GM19452 (cell line): ENCODE measurements at regions not wholly inside any gene's neighbourhood (a gene's known extent, or its start where the extent isn't known, plus 50 kb on each side); places are given as distances from the start of the nearest gene placed in this dataset.

Experiments
- ATAC-seq: cut with Tn5 transposase; IDR thresholded peaks from one replicate; pipeline ENCODE4 v1.9.1; 2021; ENCODE audit not compliant: unreplicated experiment

GRCh38 chr12:90017316-90017715, 308.7 kb upstream of the ATP2B1 start:
- no peak for ATAC-seq

GRCh38 chr12:90015228-90015627, 306.6 kb upstream of the ATP2B1 start:
- no peak for ATAC-seq

GRCh38 chr12:90013409-90013808, 304.8 kb upstream of the ATP2B1 start:
- no peak for ATAC-seq

GRCh38 chr12:90010089-90010488, 301.5 kb upstream of the ATP2B1 start:
- ATAC-seq = no peak

- ATAC-seq = no peak
Observed at GRCh38 chr12:90008277-90008676, 299.6 kb upstream of the ATP2B1 start.

DNA sequence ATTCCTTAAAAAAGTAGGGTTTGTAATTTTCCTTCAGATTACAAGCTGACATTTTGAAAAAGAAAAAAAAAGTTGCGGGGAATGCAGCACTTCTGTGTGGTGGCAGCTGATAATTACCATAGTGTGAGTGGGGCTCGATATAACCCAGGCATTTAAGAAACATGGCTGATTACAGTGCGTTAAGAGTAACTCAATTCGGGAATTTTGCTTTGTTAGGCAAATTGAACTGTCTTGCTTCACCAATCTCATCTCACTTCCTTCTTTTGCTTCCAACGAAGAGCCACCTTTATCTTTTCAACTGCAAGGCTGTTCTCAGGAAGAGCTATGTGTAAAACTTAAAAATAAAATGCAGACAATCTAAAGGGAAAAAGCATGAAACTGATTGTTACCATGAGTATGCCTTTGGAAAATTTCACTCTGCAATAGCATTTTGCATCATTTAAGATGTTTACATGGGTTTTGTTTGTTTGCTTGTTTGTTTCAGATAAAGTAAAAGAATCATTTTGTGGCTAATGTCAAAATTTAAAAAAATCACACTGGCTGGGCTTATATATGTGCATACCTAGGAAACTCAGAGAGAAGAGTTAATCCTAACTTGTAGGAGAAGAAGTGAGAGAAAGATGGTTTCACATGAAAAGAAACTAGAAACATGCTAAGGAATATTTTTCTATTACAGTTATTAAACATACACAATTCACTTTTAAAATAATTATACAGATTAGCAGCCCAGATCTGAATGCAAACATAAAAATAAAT, 295.9 kb upstream of the ATP2B1 start:
- ATAC-seq = no peak

DNA sequence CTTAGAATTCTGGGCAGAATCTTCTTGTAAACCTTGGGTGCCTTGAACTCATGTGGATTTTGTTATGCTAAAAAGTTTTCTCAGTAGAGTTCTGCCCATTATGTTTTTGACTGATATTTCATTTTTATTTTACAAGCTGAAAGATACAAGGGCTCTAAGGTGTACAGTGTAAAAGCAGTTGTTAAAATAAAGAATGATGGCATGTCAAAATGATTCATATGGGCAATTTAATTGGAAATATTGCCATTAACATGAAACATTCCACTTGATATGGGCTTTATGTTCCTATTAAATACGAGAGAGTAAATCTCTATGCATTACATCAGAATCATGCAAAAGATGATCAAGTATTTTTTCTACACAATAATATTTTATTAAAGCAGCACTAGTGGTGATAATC, 295.1 kb upstream of the ATP2B1 start:
- ATAC-seq = no peak

DNA sequence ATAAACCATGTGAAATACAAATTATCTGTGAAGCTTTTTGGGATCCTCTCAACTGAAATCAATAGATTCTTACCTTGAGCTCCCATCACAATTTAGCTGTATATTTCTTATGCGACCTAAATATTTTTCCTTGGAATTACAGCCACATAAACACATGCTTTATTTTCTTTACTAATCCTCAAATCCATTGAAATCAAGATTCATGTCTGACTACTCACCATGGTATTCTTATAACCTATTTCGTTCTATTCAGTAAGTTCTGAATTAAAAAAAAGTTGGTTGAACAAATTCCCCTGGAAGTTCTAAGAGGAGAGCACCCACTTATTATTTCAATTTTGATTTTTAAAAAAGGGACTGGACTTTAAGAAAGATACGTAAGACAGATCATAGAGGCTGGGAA, 292.1 kb upstream of the ATP2B1 start:
- ATAC-seq = no peak

GRCh38 chr12:89999699-90000505, 291.3 kb upstream of the ATP2B1 start:
- ATAC-seq = no peak

DNA sequence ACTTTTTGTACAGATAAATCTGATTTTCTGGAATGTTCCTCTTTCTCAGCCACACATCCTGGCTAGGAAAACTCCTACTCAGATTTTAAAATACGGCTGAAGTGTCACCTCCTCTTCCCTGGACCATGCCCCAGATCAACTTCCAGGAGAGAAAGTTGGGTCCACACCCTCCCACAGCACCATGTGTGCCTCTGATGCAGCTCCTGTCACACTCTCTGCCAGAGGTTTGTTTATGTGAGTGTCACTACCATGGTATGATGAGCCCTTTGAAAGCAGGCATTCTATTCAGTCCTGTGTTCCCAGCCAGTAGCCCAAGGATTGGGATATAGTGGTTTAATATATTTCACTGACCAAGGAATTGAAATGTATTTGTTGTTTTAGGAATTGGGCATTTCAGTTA, 287.2 kb upstream of the ATP2B1 start:
- no peak for ATAC-seq

GRCh38 chr12:89994911-89995310, 286.3 kb upstream of the ATP2B1 start:
- no peak for ATAC-seq

DNA sequence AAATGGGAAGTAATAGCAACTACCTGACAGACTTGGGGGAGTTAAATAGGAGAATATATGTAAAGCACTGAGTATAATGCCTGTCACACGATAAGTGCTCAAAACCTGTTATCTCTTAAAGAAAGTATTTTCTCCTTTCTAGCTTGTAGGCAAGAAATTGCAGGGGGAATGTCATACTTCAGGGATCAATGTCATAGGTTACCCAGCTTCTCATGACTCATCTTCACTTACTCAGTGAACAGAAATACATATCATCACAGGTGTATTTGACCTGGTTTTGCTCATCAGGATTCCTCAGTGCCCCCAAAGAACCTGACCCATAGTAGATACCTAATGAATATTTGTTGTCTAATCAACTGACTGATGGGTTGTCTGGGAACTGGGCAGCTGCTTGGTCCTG, 285.0 kb upstream of the ATP2B1 start:
- ATAC-seq = no peak

- ATAC-seq = no peak
Observed at GRCh38 chr12:89992668-89993451, 284.2 kb upstream of the ATP2B1 start.

DNA sequence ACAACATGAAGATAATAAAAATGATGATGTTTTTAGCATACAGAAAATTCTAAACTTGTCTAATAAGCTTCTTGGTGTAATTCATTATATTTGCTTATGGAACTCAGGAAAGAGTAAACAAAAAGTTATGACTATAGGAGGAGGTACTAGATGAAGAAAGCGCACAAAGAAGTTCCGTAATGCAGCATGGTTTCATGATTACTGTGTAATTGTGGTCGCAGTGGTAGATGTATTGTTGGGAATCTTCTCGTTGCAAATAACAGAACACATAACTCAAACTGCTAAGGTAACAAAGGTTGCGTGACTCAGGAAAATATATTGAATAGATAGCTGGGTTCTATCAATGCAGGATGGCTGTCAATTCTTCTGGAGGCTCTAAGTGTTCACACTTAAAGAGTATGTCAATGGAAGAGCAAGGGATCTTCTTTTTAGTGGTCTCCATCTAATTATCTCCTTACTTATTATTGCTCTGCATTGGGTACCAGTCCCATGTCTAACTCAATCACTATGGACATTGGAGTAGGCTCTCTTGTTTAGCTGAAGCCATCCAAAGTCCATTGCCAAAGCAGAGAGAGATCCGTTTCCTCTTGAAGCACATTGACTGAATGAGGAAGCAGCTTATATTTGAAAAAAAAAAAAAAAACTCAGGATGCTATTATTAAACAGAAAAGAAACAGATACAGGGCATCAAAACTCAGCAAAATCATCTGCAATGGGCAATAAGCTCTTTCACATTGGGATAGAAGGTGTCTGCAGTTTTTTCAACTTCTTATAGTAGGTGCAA, 283.4 kb upstream of the ATP2B1 start:
- ATAC-seq = no peak

DNA sequence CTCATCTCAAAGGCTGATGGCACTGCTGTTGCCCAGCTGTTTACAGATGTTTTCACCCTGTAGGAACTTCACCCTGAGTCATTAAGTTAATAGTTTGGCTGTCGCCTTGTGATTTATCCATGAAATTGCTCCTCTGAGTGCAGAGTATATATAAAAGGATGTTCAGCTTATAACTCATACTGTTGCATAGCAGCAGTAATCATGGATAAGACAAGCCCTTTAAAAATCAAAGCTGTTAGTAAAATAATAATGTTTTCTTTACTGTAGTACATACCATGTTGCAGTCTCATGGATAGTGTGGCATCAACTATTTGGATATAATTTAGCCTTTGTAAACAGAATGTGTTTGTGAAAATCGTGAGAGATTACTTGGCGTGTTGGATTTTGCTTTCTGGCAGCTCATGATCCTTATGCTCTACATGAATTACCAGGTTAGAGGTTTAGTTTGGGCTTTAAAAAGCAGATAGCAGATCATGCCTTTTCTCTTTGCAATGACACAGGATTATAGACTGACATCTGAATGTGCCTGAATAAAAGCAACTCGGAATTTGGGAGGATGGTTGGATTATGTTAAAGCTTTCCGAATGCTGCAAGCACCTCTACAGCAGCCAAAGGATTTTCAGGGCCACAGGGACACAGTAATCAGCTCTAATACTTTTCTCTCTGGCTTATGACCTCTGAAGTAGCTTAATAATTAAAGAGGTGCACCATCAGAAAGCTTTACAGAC, 279.7 kb upstream of the ATP2B1 start:
- no peak for ATAC-seq

DNA sequence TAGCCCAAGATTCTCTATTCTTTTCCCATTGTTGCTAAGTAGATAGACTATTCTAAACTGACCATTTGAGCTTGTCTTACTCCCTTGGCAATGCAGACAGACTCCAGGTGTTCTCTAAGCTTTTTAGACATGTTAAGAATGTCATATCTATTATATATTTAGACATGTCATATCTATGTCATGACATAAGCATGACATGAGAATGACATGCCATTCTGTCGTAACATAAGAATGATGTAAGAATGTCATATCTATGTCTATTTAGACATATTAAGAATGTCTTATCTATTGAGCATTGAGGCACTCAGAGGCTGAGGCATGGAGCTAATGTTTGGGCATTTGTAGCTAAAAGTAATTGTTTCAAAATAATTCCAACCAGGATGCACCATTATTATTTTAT, 277.3 kb upstream of the ATP2B1 start:
- no peak for ATAC-seq

GRCh38 chr12:89984846-89985245, 276.2 kb upstream of the ATP2B1 start:
- ATAC-seq = no peak

DNA sequence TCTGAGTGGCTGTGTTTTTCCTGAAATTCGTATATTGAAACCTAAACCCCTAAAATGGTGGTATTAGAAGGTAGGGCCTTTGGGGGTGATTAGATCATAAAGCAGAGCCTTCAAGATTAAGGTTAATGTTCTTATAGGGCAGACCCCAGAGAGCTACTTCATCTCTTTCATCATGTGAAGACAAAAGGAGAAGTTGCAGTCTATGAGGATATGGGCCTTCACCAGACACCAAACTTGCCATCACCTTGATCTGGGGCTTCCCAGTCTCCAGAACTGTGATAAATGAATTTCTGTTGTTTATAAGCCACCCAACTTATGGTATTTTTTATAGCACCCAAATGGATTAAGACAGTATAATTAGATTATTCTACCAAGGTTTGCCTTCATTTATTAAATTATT, 275.0 kb upstream of the ATP2B1 start:
- no peak for ATAC-seq

DNA sequence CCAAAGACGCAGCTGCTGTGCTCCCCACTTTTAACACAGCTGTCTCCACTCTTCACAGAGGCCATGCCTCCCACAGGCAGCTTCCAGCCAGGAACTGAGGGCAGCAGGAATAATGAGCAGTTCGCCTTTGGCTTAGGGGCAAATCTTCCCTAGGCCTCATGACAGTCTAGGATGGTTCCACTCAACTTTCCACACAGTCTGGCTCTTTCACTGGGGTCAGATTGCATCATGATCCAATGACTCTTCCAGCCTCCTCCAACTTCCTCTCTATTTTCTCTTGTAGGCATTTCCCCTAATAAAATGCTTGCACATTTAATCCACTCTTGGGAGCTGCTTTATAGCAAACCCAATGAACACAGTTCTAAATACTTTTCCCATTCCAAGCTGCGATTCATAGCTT, 271.6 kb upstream of the ATP2B1 start:
- no peak for ATAC-seq

DNA sequence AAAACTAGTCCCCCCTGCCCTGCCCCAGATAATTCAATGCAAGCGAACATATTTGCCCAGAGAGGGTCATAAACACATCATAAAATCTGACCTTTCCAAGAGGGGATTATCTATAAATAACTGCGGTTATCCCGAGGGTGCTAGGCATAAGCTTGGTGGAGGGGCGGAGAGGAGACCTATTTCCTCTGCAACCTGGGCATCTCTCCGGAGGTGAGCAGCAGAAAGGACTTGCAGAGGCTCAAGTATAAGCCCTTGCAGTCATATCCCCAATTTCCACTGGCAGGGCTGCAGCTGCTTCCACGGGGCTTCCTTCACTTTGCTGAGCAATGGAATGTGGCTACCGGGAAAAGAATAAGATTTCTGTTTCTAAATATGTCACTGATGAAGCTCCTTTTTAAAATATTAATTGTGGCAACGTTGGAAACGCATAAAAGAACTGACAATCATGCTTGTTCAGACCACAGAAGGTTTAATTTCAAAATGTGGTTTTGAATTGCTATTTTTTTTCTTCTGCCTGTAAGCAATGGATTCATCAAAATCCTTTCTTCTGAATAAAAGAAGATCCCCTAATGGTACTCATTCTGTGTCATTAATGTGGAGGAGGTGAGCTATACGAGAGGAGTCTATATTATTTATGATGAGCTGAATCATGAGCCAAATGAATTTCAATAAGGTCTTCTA, 268.9 kb upstream of the ATP2B1 start:
- no peak for ATAC-seq
